Raji (cell line): ENCODE measurements at regions not wholly inside any gene's neighbourhood (a gene's known extent, or its start where the extent isn't known, plus 50 kb on each side); places are given as distances from the start of the nearest gene placed in this dataset.

Experiments
- POLR2A ChIP-seq: IDR thresholded peaks from 2 replicates; pipeline ENCODE4 v1.6.1; 2011; ENCODE audit warnings: low read depth, low read length, control low read depth; ENCODE audit not compliant: insufficient read depth

DNA sequence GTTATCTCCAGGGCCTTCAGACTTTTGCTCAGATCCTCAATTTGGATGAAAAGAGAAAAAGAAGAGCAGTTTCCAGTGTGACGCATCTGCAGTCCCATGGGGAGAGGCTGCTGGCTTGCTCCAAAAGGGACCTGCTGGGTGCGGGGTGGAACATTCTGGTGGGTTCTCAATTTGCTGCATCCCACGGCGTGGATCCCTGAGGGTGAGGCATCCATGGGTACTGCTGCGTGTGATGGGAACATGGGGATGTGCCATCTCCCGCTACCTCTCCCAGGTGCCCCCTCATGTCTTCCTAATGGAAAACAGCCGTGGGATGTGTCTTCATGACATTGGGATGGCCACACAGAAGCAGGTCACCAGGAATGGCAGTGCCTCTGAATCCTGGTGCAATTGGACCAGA, 221.3 kb upstream of the AJAP1 start:
- TF ChIP-seq POLR2A: no peak

DNA sequence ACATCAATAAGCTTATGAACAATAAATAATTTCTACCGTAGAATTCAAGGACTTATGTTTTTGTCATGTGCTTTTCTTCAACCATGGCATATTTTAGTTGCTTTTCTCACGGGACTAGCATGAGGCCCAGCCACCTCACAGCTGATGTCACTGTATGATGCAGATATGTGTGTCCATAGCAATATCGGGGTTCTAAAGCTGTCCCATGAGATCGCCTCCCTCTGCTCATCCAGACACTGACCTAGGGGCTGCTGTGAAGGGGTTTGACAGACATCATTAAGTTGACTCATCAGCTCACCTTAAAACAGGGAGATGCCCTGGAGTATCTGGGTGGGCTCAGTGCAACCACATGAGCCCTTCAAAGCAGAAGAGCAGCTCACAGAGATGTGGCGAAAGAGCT, 210.3 kb upstream of the AJAP1 start:
- TF ChIP-seq POLR2A: no peak

DNA sequence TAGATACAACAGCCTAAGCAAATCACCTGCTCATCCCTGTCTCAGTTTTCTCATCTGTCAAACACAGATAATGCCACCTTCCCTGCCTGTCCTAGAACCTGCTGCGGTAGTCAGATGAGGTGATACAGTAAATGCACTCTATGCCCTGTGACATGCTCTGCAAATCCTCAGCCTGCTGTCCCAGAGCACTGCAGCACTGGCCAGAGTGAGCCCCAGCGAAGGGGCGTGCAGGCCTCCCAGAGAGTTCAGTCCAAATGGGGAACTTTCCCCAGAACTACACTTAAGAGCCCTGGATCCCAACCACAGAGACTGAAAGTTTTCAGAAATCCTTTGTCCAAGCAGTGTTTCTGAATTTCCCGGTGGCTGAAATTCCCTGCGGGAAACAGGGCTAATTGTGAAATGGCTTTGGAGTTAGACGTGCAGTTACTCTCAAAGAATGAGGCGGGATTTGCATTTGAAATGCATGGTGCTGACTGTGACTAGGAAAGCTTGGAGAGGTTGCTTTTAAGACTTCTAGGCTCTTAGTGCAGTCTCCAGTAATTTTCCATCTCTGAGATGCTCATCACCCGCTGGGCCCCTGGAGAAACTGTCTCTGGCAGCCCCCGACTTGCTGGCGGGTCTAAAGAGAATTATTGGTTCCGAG, 206.5 kb upstream of the AJAP1 start:
- TF ChIP-seq POLR2A: no peak

DNA sequence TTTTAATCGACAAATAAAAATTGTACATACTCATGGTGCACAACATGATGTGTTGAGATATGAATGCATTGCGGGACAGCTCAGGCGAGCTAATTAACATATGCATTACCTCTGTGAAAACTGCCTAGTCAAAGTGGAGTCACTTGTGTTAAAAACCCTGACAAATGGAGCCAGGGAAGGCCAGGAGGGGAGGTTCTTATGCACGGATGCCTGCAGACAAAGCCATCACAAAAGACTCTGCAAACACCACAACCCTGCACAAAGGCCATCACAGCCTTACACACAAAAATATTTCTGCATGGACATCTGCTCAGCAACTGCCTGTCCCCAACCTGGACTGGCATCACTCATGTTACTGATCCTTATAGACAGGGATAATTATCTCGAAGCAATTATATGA, 204.4 kb upstream of the AJAP1 start:
- no peak for TF ChIP-seq POLR2A

DNA sequence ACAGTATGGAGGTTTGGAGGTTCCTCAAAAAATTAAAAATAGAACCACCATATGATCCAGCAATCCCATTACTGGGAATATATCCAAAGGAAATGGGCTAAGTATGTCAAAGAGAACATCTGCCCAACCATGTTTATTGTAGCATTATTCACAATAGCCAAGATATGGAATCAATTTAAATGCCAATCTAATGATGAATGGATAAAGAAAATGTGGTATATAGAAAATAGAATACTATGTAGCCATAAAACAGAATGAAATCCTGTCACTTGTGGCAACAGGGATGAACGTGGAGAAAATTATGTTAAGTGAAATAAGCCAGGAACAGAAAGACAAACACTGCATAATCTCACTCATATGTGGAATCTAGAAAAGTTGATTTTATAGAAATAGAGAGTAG, 201.7 kb upstream of the AJAP1 start:
- no peak for TF ChIP-seq POLR2A

DNA sequence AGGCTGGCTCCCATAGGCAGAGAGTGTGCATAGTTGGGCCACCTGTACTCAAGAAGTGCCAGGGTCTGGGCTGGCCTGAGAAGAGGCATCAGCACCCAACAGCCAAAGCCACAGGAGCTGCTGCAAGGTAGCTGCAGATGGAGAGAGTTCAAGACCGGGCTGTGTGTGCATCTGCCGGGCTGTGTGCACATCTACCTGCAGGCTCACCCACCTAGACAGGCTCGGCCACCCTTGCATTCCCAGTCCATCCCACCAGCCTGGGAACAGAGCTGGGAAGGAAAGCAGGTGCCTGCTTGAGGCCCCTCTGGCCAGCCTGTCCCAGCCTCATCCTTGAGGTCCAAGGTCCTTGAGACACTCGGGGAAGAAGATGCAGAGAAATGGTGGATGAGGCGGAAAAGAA, 194.4 kb upstream of the AJAP1 start:
- no peak for TF ChIP-seq POLR2A

DNA sequence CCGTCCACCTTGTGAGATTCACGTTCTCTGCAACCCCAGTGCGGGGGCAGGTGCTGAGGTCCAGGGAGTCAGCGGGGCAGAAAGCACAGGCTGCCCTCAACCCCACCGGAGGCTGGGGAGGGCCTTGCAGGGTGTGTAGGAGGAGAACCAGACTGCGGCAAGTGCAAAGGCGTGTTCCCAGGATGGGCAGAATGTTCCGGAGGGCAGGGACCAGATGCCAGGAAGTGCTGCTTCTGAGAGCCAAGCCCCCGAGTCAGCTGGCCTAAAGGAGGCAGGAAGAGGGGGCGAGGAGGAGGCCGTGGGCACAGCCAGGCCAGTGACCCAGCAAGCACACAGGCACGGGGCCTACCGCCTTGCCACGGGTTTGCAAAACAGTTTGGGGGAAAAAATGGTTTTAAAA, 193.8 kb upstream of the AJAP1 start:
- TF ChIP-seq POLR2A: no peak

DNA sequence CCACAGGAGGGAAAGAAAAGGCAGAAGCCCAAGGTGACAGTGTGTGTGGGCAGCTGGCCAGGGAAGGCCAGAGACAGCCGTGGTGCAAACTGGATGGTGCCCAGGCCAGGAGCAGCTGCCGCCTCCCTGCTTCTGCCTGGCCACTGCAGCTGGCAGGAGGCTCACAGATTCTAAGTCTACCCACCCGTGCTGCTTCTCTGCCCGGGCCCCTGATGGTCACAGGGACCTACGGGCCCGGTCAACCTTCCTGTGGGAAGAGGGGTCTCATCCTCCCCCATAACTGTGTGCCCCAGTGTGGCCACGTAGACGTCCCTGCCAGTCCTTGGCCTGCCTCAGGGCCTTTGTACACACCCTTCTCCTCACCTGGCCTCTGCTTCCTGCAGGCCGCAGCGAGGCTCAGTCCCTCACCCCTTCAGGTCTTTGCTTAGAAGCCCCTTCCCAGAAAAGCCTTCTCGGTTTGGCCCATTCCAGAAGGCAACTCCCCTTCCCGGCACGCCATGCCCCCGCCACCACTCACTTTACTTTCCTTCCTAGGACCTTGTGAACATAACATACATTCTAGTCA, 192.6 kb upstream of the AJAP1 start:
- TF ChIP-seq POLR2A: no peak

DNA sequence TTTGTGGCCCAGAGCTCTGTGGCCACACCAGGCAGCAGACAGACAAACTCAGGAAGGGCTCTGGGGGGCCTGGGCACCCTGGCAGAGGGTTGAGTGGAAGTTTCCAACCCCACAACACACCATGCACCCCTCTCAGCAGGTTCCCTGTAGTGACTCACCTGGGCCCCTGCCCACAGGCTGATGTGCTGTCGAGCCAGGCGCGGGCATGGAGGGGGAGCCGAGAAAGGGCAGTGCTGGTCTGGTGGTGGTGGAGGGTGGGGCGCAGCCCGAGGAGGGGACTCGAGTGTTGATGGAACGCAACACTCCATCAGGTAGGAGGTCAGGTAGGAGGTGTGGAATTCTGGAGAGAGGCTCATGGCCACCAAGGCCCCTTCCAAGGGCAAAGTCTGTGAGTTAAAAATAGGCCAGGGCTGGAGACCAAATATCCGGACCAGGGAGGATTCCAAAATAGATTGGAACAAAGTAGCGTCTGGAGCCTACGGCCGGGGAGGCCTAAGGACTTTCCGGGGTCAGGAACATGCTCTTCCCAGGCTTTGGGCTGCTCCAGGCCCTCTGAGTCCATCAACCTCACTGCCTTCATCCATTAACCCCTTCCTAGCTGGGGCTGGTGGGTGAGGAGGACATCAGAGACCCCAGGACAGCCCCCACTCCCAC, 191.5 kb upstream of the AJAP1 start:
- TF ChIP-seq POLR2A: no peak

DNA sequence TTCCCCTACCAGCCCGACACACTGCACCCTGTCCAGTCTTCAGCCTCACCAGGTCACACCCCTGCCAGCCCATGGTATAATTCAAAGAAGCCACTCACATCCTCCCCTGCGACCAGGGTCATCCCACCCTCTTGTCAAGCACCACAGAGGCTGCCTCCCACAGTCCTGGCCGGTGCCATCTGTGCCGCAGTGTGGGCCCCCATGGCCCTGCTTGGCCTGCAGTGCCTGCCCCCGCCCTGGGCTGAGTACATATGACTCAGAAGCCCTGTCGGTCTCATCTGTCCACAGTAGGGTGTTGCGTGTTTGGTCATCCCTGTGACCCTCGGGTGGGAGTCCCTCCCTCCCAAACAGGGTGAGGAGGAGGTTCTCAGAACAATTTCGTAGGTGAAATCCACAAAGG, 190.8 kb upstream of the AJAP1 start:
- TF ChIP-seq POLR2A: no peak

DNA sequence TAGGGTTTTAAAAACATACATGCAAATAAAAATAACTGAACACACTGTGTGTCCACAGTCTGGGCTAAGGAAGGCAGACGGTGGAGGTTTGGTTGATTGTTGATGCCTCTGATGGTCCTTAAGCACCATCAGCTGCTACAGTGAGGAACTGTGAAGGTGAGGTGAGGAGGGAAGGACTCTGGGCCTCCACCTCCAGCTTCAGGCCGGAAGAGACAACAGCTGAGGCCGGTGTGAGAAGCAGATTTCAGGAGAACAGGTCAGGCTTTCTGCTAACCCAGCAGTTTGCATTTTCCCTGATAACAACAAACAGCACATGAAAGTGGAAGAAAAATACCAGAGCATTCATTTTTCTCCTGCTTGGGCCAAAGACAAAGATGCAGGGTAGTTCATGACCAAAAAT, 189.9 kb upstream of the AJAP1 start:
- TF ChIP-seq POLR2A: no peak

DNA sequence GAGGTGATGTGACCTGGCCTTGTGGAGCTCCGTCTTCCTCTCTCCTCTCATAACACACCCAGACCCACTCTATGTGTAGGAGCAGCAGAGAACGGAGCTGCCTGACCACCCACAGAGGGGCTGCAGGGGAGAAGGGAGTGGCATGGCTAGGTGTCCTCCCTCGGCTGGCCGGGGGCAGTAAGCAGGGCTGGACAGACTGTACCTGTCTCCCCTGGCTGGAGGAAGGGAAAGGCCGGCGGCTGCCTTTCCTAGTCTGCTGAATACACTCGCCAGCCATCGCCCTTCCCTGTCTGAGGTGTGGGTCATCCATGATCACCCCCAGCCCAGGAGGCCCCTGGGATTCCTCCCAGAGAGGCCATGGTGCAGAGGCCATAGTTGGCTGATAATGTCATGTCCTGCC, 187.2 kb upstream of the AJAP1 start:
- TF ChIP-seq POLR2A: no peak

DNA sequence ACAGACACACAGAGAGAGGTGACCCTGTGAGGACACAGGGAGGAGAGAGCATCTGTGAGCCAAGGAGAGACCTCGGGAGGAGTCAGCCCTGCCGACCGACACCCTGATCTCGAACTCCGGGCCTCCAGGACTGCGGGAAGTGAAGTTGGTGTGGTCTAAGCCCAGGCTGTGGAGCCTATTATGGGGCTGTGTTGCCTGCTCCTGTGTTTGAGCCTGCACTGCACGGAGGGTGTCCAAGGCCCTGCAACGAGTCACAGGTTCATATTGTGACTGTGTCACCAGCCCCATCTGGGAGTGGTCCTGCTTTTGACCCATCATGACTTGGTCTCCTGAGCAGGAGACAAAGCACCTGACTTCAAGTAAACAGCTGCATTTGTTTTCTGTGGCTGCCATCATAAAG, 186.0 kb upstream of the AJAP1 start:
- no peak for TF ChIP-seq POLR2A

DNA sequence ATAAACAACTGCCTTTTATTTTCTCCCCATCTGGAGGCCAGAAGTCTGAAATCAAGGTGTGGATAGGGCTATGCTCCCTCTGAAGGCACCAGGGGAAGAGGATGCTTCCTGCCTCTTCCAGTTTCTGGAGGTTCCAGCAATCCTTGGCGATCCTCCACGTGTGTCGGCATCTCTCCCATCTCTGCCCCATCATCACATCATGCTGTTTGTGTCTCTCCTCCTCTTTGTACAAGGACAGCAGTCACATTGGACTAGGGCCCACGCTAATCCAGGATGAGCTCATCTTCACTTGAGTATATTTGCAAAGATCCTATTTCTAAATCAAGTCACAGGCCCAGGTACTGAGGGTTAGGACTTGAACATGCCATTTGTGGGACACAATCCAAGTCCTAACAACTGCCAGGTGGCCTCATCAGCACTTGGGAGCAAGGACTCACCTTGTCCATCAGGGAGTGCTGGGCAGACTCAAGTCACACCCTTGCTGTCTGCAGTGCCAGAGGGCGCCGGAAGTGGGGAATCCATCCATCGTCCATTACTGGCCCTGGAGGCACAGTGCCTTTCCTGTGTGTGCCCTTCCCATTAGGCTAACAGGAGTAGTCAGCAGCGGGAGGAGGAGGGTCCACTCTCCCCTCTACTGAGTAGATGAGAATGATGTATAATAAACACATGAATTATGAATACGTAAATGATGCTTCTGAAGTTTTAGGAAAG, 185.4 kb upstream of the AJAP1 start:
- no peak for TF ChIP-seq POLR2A

DNA sequence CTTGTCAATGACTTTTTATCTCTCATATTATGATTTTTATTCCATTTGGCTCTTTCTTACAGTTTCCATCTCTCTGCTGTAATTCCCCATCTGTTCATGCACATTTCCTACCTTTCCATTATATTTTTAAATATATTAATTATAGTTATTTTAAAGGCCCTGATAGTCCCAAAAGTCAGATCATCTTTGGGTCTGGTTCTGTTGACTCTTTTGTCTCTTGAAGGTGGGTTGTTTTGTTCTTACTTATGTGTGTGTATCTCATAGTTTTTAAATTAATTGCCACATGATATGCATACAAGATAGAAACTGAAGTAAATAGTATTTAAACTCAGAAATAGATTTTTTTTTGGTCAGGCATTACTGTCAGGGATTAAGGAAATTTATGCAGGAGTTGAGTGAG, 178.0 kb upstream of the AJAP1 start:
- no peak for TF ChIP-seq POLR2A

DNA sequence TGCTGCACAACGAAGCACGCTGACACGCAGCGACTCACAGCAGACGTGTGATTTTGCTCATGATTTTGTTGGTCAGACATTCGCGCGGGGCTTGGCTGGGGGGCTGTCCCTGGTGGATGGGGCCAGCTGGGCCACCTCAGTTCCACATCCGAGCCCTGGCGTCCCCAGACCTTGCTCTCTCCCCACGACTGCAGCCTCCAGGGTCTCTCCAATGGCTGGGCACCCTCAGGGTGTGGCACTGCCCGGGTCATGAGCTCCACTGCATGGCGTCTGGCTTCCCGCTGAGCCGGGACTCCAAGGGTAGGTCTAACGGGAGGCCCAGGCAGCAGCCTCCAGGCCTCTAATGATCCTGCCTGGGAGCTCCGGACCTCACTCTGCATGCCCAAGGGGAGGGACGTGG, 173.0 kb upstream of the AJAP1 start:
- no peak for TF ChIP-seq POLR2A
